ENCODE measurements at regions not wholly inside any gene's neighbourhood (a gene's known extent, or its start where the extent isn't known, plus 50 kb on each side); places are given as distances from the start of the nearest gene placed in this dataset.

DNA sequence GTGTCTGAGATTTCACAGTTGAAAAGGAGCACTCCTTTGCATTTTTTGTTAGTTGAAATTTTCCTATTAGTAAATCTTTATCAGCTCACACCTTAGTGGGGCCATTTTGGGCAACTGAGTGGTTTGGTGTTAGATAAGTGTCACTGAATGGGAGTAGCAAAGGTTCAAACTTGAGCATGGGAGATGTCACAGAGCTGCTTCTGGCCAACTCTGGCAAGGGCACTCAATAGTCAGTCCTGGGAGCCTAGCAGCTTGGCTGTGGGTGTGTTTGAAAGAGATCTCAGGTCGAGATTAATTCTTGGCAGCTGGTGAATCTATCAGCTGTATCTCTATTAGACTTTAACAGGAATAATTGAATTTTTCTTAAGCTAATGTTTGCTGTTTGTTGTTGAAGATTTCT is 579.3 kb downstream of the EDEM1 start:
- Histone ChIP-seq H3K9me2 (replicated peaks; ENCODE audit: insufficient read depth, low read length) (no peaks in the 10 kb centered on the region), H4K20me1 (ENCODE audit: insufficient read depth, low read length) (no peaks in the 10 kb centered on the region), H3K4me3 (ENCODE audit: low read length) (no peak overlapping the region), H3K4me1 (ENCODE audit: low read length) (no peaks in the 10 kb centered on the region), H3K9ac (ENCODE audit: low read length) (no peak overlapping the region), H3K27me3 (replicated peaks; ENCODE audit: insufficient read depth, low read length) (no peaks in the 10 kb centered on the region), H3K79me2 (ENCODE audit: low read length) (no peaks in the 10 kb centered on the region), H3K9me3 (replicated peaks; ENCODE audit: insufficient read depth, low read length) (no peaks in the 10 kb centered on the region), H3K4me2 (ENCODE audit: low read depth, low read length) (no peak overlapping the region), H3K36me3 (replicated peaks; ENCODE audit: insufficient read depth, low read length) (no peaks in the 10 kb centered on the region), H3F3A (ENCODE audit: insufficient read depth, low read length) (no peaks in the 10 kb centered on the region), H2AFZ (ENCODE audit: low read length) (no peak overlapping the region), H3K27ac (ENCODE audit: low read length) (no peak overlapping the region)
- TF ChIP-seq EZH2phosphoT487 (IDR thresholded peaks at IDR 0.05; ENCODE audit: low read length) = no peak
- TF ChIP-seq, protein P1, sequence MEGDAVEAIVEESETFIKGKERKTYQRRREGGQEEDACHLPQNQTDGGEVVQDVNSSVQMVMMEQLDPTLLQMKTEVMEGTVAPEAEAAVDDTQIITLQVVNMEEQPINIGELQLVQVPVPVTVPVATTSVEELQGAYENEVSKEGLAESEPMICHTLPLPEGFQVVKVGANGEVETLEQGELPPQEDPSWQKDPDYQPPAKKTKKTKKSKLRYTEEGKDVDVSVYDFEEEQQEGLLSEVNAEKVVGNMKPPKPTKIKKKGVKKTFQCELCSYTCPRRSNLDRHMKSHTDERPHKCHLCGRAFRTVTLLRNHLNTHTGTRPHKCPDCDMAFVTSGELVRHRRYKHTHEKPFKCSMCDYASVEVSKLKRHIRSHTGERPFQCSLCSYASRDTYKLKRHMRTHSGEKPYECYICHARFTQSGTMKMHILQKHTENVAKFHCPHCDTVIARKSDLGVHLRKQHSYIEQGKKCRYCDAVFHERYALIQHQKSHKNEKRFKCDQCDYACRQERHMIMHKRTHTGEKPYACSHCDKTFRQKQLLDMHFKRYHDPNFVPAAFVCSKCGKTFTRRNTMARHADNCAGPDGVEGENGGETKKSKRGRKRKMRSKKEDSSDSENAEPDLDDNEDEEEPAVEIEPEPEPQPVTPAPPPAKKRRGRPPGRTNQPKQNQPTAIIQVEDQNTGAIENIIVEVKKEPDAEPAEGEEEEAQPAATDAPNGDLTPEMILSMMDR (IDR thresholded peaks at IDR 0.05; ENCODE audit: low read length) = no peak
- no peak for TF ChIP-seq EZH2 (optimal IDR thresholded peaks at IDR 0.05; ENCODE audit: low read depth, low read length)
- DNase-seq = no peak

- Histone ChIP-seq H3K4me1 (ENCODE audit: low read length) (no peaks in the 10 kb centered on the region), H3F3A (ENCODE audit: insufficient read depth, low read length) (no peaks in the 10 kb centered on the region), H3K9me3 (replicated peaks; ENCODE audit: insufficient read depth, low read length) (no peaks in the 10 kb centered on the region), H3K79me2 (ENCODE audit: low read length) (no peaks in the 10 kb centered on the region), H2AFZ (ENCODE audit: low read length) (no peak overlapping the region), H3K27ac (ENCODE audit: low read length) (no peak overlapping the region), H3K4me3 (ENCODE audit: low read length) (no peak overlapping the region), H3K9me2 (replicated peaks; ENCODE audit: insufficient read depth, low read length) (no peaks in the 10 kb centered on the region), H3K36me3 (replicated peaks; ENCODE audit: insufficient read depth, low read length) (no peaks in the 10 kb centered on the region), H3K4me2 (ENCODE audit: low read depth, low read length) (no peak overlapping the region), H3K9ac (ENCODE audit: low read length) (no peak overlapping the region), H4K20me1 (ENCODE audit: insufficient read depth, low read length) (no peaks in the 10 kb centered on the region), H3K27me3 (replicated peaks; ENCODE audit: insufficient read depth, low read length) (no peaks in the 10 kb centered on the region)
- DNase-seq = no peak
- TF ChIP-seq EZH2 (optimal IDR thresholded peaks at IDR 0.05; ENCODE audit: low read depth, low read length) = no peak
- no peak for TF ChIP-seq EZH2phosphoT487 (IDR thresholded peaks at IDR 0.05; ENCODE audit: low read length)
- TF ChIP-seq, protein P1 (IDR thresholded peaks at IDR 0.05; ENCODE audit: low read length) = no peak
These were observed 579.8 kb downstream of the EDEM1 start for GRCh38 chr3:5767304-5767703.

DNA sequence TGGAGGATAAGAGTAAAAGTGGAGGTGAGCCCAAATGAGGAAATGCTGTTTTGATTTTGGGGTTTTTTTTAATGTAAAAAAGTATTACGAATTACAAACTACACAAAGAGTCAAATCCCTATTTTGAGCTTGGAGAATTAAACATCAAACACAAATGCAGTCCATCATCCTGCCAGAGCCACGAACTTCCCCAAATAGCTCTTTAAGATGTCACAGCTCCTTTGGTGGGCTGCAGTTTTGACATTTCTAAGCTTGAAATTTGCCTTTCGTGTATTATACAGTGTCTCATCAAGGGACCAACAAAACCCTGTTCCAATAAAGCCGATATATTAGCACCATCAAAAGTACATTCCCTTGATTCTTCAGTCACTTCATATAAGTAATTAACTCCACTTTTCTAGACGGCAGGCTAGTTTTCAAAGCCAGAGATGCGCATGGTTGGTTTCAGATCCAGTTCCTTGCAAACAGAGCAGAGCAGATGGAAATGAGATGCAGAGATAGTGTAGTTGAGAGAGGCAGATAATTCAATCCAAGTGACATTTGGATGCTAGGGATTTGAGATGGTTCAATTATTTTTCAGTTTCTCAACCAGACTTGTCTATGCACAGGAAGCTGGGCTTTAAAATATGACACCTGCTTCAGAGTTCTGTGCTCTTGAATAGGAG is 580.9 kb downstream of the EDEM1 start:
- no peak overlapping the region for H3K4me2 ChIP-seq (ENCODE audit: low read depth, low read length)
- no peaks in the 10 kb centered on the region for H3K36me3 ChIP-seq (replicated peaks; ENCODE audit: insufficient read depth, low read length)
- H2AFZ ChIP-seq (ENCODE audit: low read length) = no peak overlapping the region

More for the DNA sequence above, 580.9 kb downstream of the EDEM1 start:
- Histone ChIP-seq H3K4me3 (ENCODE audit: low read length) (no peak overlapping the region), H3K9me3 (replicated peaks; ENCODE audit: insufficient read depth, low read length) (no peaks in the 10 kb centered on the region), H3K9me2 (replicated peaks; ENCODE audit: insufficient read depth, low read length) (no peaks in the 10 kb centered on the region), H3K4me1 (ENCODE audit: low read length) (no peaks in the 10 kb centered on the region), H3F3A (ENCODE audit: insufficient read depth, low read length) (no peaks in the 10 kb centered on the region), H3K27me3 (replicated peaks; ENCODE audit: insufficient read depth, low read length) (no peaks in the 10 kb centered on the region), H3K27ac (ENCODE audit: low read length) (no peak overlapping the region), H4K20me1 (ENCODE audit: insufficient read depth, low read length) (no peaks in the 10 kb centered on the region), H3K79me2 (ENCODE audit: low read length) (no peaks in the 10 kb centered on the region), H3K9ac (ENCODE audit: low read length) (no peak overlapping the region)
- DNase-seq = no peak
- TF ChIP-seq EZH2phosphoT487 (IDR thresholded peaks at IDR 0.05; ENCODE audit: low read length) = no peak
- TF ChIP-seq, protein P1 (IDR thresholded peaks at IDR 0.05; ENCODE audit: low read length) = no peak
- TF ChIP-seq EZH2 (optimal IDR thresholded peaks at IDR 0.05; ENCODE audit: low read depth, low read length) = no peak
